ENCODE measurements at regions not wholly inside any gene's neighbourhood (a gene's known extent, or its start where the extent isn't known, plus 50 kb on each side); places are given as distances from the start of the nearest gene placed in this dataset.
"Not testable (repeated sequence)": the region's sequence is repeated elsewhere in the genome, so short reads cannot be mapped to it uniquely, and the experiment has no call there.

GRCh38 chrX:139341855-139342593 is 188.5 kb upstream of the F9 start:
- not testable (repeated sequence) for TF ChIP-seq CTCF, POLR2A (IDR thresholded peaks at IDR 0.05)

Measured in esophagus squamous epithelium (tissue), 4 donors.